ENCODE measurements at regions not wholly inside any gene's neighbourhood (a gene's known extent, or its start where the extent isn't known, plus 50 kb on each side); places are given as distances from the start of the nearest gene placed in this dataset.
"Not testable (repeated sequence)": the region's sequence is repeated elsewhere in the genome, so short reads cannot be mapped to it uniquely, and the experiment has no call there.

DNA sequence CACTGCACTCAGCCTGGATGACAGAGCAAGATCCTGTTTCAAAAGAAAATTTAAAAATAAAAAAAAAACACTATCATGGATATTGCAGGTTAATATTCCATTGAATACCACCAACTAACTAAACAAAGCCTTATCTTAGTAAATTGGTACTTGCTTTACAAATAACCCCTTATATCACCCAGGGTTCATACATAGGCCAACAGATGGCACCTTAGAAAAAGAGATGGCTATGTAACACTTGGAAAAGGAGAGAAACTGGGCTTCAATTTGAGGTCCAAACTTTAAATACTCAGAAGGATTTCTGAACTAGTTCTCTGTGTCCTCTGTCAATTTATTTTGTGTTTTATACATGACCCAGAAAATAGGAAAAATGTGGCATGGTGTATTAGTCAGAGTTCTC, 249.6 kb upstream of the LRP1B start:
- no peaks in the 10 kb centered on the region for H3K4me1 Mint-ChIP-seq
- Histone ChIP-seq H3K27me3 (replicated peaks in 1 of 4; ENCODE audit: control extremely low read depth in 1 of 4, control insufficient read depth in 3 of 4, insufficient read depth in 4 of 4, low read length in 3 of 4) (no peaks in the 10 kb centered on the region), H4K20me1 (ENCODE audit: control insufficient read depth, insufficient read depth, low read length, poor library complexity, severe bottlenecking) (no peaks in the 10 kb centered on the region), H3K9me3 (ENCODE audit: control extremely low read depth in 1 of 3, control insufficient read depth in 2 of 3, insufficient read depth in 1 of 3, low read length in 2 of 3) (no peaks in the 10 kb centered on the region), H3K27ac (ENCODE audit: low read length in 2 of 2) (no peak overlapping the region), H3K4me3 (ENCODE audit: control extremely low read depth in 1 of 5, extremely low read depth in 1 of 5, insufficient read depth in 1 of 5, low read depth in 2 of 5, low read length in 4 of 5) (no peak overlapping the region), H2AFZ (ENCODE audit: insufficient read depth, low read depth, low read length, poor library complexity, severe bottlenecking) (no peak overlapping the region), H3K4me1 (ENCODE audit: control insufficient read depth in 2 of 2, insufficient read depth in 2 of 2, low read length in 2 of 2) (no peaks in the 10 kb centered on the region), H3K79me2 (ENCODE audit: control insufficient read depth, insufficient read depth, low read length) (no peaks in the 10 kb centered on the region), H3K36me3 (replicated peaks in 1 of 2; ENCODE audit: control extremely low read depth in 1 of 2, control insufficient read depth in 1 of 2, extremely low read depth in 1 of 2, insufficient read depth in 2 of 2, low read length in 1 of 2) (no peaks in the 10 kb centered on the region), H3K9ac (ENCODE audit: low read length) (no peak overlapping the region), H3K4me2 (replicated peaks; ENCODE audit: low read depth, low read length, poor library complexity, severe bottlenecking) (no peak overlapping the region)
- intact Hi-C loops (cut with micrococcal nuclease): no loop called here
- ChIA-PET POLR2A (no interaction called here), CTCF (no interaction called here)
- no peaks in the 10 kb centered on the region for H3K27me3 Mint-ChIP-seq
- no peak for TF ChIP-seq EZH2 (IDR thresholded peaks at IDR 0.05; ENCODE audit: borderline replicate concordance, insufficient read depth, low read depth, low read length, poor library complexity, severe bottlenecking)
- TF ChIP-seq CTCF (IDR thresholded peaks at IDR 0.05): no peak
- H3K4me3 Mint-ChIP-seq: no peak overlapping the region
- H3K9me3 Mint-ChIP-seq (ENCODE audit: insufficient read depth): no peaks in the 10 kb centered on the region
- DNase-seq: no peak
- no peak overlapping the region for H3K27ac Mint-ChIP-seq
- no peak for ATAC-seq (ENCODE audit: low read depth)

DNA sequence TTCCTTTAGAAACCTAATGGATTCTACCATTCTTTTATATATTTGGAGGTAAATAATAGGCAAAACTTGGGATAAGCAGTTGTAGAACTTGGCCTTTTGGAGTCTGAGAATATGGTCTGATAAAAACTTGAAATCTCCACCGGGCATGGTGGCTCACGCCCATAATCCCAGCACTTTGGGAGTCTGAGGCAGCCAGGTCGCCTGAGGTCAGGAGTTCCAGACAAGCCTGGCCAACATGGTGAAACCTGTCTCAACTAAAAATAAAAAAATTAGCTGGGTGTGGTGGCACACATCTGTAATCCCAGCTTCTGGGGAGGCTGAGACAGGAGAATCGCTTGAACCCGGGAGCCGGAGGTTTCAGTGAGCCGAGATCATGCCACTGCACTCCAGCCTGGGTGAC, 231.3 kb upstream of the LRP1B start:
- ATAC-seq (ENCODE audit: low read depth); H3K4me1 ChIP-seq (ENCODE audit: control insufficient read depth in 2 of 2, insufficient read depth in 2 of 2, low read length in 2 of 2); H3K4me1 Mint-ChIP-seq; H4K20me1 ChIP-seq (ENCODE audit: control insufficient read depth, insufficient read depth, low read length, poor library complexity, severe bottlenecking); H3K27me3 ChIP-seq (replicated peaks in 1 of 4; ENCODE audit: control extremely low read depth in 1 of 4, control insufficient read depth in 3 of 4, insufficient read depth in 4 of 4, low read length in 3 of 4); H3K9me3 ChIP-seq (ENCODE audit: control extremely low read depth in 1 of 3, control insufficient read depth in 2 of 3, insufficient read depth in 1 of 3, low read length in 2 of 3); H3K9ac ChIP-seq (ENCODE audit: low read length); H3K4me3 ChIP-seq (ENCODE audit: control extremely low read depth in 1 of 5, extremely low read depth in 1 of 5, insufficient read depth in 1 of 5, low read depth in 2 of 5, low read length in 4 of 5); H3K27ac Mint-ChIP-seq; H3K36me3 ChIP-seq (replicated peaks in 1 of 2; ENCODE audit: control extremely low read depth in 1 of 2, control insufficient read depth in 1 of 2, extremely low read depth in 1 of 2, insufficient read depth in 2 of 2, low read length in 1 of 2); H3K4me2 ChIP-seq (replicated peaks; ENCODE audit: low read depth, low read length, poor library complexity, severe bottlenecking); H3K27ac ChIP-seq (ENCODE audit: low read length in 2 of 2); CTCF ChIA-PET; DNase-seq; H3K79me2 ChIP-seq (ENCODE audit: control insufficient read depth, insufficient read depth, low read length); POLR2A ChIA-PET; intact Hi-C loops (cut with micrococcal nuclease); H3K9me3 Mint-ChIP-seq (ENCODE audit: insufficient read depth); H2AFZ ChIP-seq (ENCODE audit: insufficient read depth, low read depth, low read length, poor library complexity, severe bottlenecking); H3K27me3 Mint-ChIP-seq; H3K4me3 Mint-ChIP-seq: not testable (repeated sequence)
- 100% methylated on average over 3 of the region's 7 CpGs for WGBS (ENCODE audit: insufficient coverage)

All from B cell (primary cell).